ELR (cell line): ENCODE measurements at regions not wholly inside any gene's neighbourhood (a gene's known extent, or its start where the extent isn't known, plus 50 kb on each side); places are given as distances from the start of the nearest gene placed in this dataset.
"Not testable (repeated sequence)": the region's sequence is repeated elsewhere in the genome, so short reads cannot be mapped to it uniquely, and the experiment has no call there.

Experiments
- DNase-seq: peaks from one replicate; pipeline ENCODE4 v3.0.0-alpha.2; 2015; ENCODE audit warnings: low read depth

- peak; percentile 23 for DNase-seq
Observed at GRCh38 chr2:188787658-188788240, 186.4 kb upstream of the COL3A1 start.

GRCh38 chr2:188788621-188789020 lies 185.6 kb upstream of the COL3A1 start:
- peak; percentile 79 for DNase-seq

GRCh38 chr2:188789951-188790350 lies 184.2 kb upstream of the COL3A1 start:
- no peak for DNase-seq

GRCh38 chr2:188794453-188794852 lies 179.7 kb upstream of the COL3A1 start:
- not testable (repeated sequence) for DNase-seq

GRCh38 chr2:188795762-188796161 lies 178.4 kb upstream of the COL3A1 start:
- DNase-seq = no peak

GRCh38 chr2:188797371-188797770 lies 176.8 kb upstream of the COL3A1 start:
- DNase-seq = no peak

GRCh38 chr2:188798159-188798558 lies 176.0 kb upstream of the COL3A1 start:
- peak; percentile 11 for DNase-seq

GRCh38 chr2:188805219-188805618 lies 169.0 kb upstream of the COL3A1 start:
- no peak for DNase-seq

GRCh38 chr2:188808947-188809355 lies 165.2 kb upstream of the COL3A1 start:
- peak; percentile 58 for DNase-seq

GRCh38 chr2:188810586-188810985 lies 163.6 kb upstream of the COL3A1 start:
- no peak for DNase-seq

GRCh38 chr2:188811522-188811921 lies 162.7 kb upstream of the COL3A1 start:
- DNase-seq = peak; percentile 51

GRCh38 chr2:188813315-188813714 lies 160.9 kb upstream of the COL3A1 start:
- peak; percentile 75 for DNase-seq

GRCh38 chr2:188813857-188814256 lies 160.3 kb upstream of the COL3A1 start:
- no peak for DNase-seq

GRCh38 chr2:188819011-188819410 lies 155.2 kb upstream of the COL3A1 start:
- no peak for DNase-seq

- no peak for DNase-seq
Observed at GRCh38 chr2:188819792-188820191, 154.4 kb upstream of the COL3A1 start.

- DNase-seq = no peak
Observed at GRCh38 chr2:188820576-188820975, 153.6 kb upstream of the COL3A1 start.

GRCh38 chr2:188824125-188824524 lies 150.0 kb upstream of the COL3A1 start:
- DNase-seq = no peak

GRCh38 chr2:188833331-188833730 lies 140.8 kb upstream of the COL3A1 start:
- DNase-seq = no peak

- DNase-seq = no peak
Observed at GRCh38 chr2:188833799-188834198, 140.4 kb upstream of the COL3A1 start.

- no peak for DNase-seq
Observed at GRCh38 chr2:188835006-188835405, 139.2 kb upstream of the COL3A1 start.

- no peak for DNase-seq
Observed at GRCh38 chr2:188835821-188836220, 138.4 kb upstream of the COL3A1 start.

- no peak for DNase-seq
Observed at GRCh38 chr2:188845692-188846091, 128.5 kb upstream of the COL3A1 start.

- no peak for DNase-seq
Observed at GRCh38 chr2:188848887-188849435, 125.2 kb upstream of the COL3A1 start.

GRCh38 chr2:188850786-188851185 lies 123.4 kb upstream of the COL3A1 start:
- peak; percentile 3 for DNase-seq
